RPMI8226 (cell line): ENCODE measurements at regions not wholly inside any gene's neighbourhood (a gene's known extent, or its start where the extent isn't known, plus 50 kb on each side); places are given as distances from the start of the nearest gene placed in this dataset.

Experiments
- DNase-seq: peaks from one replicate; pipeline ENCODE4 v3.0.0-alpha.2; 2015

DNA sequence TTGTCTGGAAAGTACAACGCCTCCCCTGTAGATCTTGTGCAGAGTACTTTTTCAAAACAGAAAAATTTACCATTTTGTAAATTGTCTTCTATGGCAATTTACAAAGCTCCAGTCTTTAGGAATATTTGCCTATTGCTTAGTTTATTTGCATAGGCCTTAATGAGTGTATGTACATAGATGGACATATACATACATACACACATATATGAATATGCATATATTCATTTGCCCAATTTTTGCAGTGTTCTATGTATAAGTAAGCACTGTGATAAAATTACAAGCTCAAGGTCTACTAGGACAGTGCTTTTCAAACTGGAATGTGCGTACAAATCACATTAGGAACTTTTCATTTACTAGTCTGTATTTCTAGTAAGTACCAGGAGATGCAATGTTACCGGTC is 301.3 kb upstream of the SMARCA2 start:
- no peak for DNase-seq

DNA sequence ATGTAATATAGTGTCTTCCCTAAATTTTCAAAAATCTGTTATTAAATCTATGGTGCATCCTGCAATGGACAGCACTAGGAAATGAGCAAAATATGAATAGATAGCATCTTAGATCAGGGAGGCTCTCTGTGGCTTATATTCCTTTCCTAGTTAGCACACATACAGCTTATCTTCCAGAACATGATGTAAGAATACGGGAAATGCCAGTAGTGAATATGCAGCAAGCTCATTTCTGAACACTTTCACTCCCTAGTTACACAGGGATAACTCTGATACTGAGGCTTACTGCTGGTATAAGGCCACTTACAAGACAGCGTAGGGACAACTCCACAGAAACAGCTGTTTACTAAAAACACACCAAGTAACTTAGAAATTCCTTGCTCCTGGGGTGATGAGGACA is 297.3 kb upstream of the SMARCA2 start:
- no peak for DNase-seq

DNA sequence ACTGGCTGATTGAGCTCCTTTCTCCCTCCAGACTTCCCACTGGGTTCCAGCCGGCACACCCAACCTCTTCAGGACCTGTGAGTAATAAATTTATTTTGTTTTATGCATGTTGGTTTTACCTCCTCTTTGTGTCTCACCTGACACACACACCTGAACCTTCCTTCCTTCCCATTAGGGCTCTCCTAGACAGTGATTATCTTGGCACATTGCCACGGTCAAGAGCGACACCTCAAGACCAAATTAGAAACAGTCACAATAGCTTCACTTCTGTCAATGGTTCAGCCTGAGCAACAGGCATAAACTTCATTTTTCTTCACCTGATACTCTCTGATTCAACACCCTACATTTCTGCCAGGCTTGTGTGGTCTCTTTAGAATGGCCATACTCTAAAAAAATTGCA is 296.3 kb upstream of the SMARCA2 start:
- DNase-seq: no peak

DNA sequence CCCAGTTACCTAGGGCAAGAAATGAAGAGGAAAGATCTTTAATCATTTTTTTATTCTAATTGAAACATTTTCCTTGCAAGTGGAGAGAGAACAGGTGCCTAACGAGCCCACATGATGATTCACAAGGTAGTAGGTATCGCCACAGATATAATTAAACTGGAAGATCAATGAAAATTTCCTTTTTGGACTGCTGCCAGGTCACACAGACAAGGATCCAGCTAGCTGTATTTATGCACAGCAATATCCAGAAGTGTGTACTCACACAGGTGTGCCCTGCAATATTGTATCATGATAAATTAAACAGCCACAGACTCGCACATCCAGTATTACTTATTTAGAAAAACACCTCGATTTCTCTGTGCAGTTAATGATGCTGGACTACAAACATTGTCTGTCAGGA is 294.0 kb upstream of the SMARCA2 start:
- no peak for DNase-seq

DNA sequence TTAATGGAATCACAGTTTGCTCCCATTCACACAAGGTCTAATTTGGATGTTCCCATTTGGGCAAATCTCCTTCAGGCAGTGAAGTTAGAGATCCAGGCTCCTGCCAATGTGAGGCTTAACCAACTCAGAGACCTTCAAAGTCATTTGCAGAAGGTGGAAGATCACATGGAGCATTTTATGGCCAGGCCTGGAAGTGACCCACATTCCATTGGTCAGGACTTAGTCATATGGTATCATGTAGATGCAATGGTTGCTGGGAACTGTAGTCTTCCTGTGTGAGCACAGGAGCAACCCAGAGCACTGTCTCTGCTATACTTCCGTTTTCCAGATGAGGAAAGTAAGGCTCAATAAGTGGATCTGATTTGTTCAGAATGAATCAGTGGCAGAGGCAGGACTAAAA is 292.7 kb upstream of the SMARCA2 start:
- DNase-seq: no peak

DNA sequence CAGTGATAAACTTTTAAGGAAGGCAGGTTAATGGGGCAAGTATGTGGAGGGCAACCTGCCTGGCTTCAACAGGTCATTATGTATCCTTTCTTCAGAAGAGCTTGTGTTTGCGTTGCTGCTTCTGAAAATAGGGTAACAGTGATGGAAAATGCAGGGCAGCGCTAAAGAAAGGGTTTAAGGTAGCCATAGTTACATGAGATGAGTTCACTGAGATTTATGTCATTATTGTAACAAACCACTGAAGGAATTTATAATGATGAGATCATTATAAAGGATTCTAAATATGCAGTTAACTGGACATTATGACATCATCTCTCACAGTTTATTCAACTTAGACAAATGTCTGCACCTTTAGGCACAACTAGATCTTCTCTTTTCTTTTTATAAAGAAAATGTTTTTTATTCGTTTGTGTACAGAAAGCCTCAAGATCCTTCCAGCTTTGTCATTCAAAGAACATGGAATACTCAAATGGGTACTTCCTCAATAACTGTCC is 291.6 kb upstream of the SMARCA2 start:
- DNase-seq: no peak

DNA sequence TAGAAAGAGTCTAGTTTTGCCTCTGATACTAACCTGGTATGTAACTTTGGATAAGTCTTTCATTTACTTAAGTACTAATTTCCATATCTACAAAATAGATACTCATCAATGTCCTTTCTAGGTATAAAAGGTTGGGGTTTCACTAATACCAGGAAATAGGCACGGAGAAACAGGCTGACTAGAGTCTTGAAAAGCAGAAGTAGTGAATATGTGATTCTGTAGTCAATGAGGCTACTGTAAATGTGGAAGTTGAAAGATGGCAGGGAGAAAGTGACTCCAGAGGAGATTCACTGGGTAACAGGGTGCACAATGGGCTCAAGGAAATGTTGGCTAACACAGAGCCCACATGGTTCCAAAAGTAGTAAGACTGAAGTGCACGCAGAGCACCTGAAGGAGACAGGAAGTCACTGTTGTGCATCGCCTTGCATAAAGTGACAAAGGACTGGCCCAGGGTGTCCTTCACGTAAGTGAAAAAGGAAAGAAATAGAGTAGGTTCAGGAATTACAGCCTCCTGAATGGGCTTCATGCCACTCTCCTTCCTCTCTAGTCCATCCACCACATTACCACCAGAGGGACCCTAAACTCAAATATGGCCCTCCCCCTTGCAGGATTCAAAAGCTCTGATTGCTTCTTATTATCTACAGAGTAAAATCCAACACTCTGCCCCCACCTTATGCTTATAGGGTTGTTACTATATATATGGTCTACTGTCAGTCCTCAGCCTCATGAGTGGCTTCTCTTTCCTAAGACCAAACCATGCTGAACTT is 288.0 kb upstream of the SMARCA2 start:
- DNase-seq: no peak

DNA sequence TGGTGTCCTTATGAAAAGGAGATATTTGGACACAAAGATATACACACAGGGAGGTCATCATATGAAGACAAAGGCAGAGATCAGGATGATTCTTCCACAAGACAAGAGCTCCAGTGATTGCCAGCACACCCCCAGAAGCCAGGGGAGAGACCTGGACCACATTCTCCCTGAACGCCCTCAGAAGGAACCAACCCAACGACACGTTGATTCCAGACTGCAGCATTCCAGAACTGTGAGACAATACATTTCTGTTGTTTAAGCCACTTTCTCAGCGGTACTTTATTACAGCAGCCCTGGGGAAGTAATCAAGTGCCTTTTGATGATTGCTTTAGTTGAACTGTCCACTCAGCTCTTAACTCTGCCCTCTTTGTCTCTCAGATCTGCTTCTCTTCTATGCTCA is 285.5 kb upstream of the SMARCA2 start:
- DNase-seq: no peak

DNA sequence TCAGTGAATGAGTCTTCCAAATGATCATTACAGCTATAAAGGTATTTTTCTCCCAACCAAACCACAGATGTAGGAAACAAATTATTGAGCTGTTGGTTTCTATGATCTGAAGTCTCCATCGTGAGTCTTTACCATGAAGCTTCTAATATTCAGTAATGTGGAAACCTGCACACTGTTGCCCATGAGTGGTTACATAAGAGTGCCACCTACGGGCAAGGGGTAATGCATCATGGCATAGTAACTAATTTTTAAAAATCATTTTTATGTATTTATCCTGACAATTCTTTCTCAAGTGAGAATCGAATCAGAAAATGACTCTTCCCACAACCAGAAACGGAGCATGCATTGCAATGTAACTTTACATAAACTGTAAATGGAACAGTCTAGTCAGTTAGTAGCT is 282.5 kb upstream of the SMARCA2 start:
- DNase-seq: peak; percentile 46

DNA sequence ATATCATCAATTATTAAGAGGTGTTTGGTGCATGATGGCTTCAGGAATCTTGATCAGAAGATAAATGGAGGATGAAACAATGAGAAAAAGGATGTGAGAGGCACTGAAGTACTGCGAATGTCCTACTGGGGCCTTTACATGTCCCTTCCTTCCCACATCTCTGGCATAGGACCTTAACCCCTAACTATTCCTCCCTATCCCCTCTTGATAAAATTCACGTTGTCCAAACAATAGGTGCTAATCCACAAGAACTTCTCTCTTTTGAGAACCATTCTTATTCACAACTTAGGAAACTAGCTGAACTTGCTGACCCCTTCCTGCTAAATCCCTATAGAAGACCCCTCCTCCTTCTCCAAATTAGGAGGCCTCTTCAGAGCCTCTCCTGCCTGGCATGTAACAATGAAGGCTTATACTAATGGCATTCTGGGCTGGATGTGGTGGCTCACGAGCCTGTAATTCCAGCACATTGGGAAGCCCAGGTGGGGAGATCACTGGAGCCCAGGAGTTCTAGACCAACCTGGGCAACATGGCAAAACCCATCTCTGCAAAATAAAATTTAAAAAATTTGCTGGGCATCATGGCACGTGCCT is 276.5 kb upstream of the SMARCA2 start:
- no peak for DNase-seq

DNA sequence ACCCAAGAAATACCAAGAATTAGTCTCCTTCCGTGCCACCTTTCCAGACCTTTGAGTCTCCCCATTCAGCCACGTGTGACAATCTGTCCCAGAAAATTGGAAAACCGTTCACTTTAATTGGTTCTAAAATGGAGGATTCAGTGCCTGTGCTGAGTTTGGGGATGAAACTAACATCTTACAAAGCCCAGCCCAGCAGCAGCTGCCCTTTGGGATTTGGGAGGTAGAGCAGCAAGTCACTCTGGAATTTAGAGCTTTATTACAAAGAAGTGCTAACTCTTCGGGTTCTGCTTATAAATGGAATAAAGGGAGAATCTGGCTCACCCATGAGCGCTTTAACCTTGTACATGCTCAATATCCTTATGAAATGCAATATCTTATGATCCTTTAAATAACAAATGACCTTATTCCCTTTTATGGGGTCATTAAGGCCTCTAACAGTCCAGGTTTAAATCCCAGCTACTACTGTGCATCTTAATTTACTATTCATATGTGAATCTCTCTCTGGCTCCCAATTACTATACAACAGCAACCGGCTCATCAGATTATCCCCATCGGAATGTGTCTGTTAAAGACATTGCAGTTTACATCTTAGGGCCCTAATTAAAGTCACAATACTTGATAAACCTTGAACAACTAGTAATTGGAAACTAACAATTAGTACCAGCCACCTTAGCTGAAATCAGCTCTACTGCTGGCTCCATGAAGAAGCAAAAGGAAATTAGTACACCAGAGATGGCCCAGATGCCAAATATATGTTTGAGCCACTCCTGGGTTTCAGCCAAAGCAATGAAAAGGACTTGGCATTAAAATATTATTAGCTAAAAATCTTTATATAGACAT is 271.8 kb upstream of the SMARCA2 start:
- no peak for DNase-seq

DNA sequence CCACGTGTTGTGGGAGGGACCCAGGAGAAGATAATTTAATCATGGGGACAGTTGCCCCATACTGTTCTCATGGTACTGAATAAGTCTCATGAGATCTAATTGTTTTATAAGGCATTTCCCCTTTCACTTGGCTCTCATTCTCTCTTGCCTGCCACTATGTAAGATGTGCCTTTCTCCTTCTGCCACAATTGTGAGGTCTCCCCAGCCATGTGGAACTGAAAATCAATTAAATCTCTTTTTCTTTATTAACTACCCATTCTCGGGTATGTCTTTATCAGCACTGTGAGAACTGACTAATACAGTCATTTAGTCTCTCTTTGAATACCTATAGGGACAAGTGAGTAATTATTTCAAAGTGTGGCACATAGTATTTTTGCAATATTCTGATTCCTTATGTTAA is 269.2 kb upstream of the SMARCA2 start:
- no peak for DNase-seq

DNA sequence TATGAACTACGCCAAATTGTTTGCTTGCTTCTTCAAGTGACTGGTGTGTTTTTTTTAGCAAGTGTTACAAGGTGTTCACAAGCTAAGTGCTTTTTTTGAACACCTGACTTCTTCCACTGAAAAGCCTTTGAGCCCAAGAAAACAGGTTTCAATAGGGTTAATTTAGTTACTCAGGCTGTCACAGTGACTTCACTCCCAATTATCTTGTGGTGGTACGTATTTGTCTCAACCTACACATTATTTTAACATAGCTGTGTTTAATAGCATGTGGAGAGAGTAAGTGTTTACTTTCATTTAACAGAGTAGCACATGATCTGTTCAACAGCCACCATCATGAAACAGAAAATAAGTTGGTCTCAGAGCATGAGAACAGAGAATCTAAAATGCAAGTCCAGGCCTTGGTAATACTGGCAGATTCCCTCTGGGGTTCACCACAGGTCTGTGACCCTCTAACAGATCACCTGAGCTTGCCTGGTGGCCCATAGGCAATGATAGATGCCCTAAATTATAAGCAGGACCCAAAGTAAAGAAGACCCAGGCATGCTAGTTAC is 267.7 kb upstream of the SMARCA2 start:
- DNase-seq: no peak

DNA sequence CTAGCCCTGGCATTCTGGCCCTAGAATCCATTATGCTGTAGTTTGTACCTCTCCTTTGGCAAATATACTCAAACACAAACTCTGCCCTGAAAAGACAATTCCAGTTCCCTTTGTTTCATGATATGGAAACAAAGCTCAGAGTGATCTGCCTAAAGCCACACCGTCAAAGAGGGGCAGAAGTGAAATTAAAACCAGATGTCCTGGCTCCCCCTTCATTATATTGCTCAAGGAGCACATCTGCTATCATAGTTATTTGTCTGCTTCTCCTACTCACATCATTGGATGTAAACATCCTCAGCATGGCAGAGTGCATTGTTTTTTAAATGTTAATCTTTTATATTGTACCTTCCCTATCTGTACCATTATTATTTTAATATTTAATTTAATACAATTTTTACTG is 266.7 kb upstream of the SMARCA2 start:
- no peak for DNase-seq

DNA sequence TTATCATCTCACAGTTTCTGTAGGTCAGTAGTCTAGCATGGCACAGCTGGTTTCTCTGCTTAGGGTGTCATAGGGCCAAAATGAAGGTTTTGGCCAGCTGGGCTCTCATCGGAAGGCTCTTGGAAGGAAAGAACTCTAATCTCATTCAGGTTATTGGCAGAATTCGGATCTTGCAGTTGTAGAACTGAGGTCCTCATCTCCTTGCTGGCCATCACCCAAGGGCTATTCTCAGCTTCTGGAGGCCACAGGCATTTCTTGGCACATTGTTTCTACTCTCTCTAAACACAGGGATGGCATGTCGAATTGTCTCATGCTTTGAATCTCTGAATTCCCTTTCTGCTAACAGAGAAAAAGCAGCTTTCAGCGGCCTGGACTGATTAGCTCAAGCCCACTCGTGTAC is 258.0 kb upstream of the SMARCA2 start:
- DNase-seq: no peak

DNA sequence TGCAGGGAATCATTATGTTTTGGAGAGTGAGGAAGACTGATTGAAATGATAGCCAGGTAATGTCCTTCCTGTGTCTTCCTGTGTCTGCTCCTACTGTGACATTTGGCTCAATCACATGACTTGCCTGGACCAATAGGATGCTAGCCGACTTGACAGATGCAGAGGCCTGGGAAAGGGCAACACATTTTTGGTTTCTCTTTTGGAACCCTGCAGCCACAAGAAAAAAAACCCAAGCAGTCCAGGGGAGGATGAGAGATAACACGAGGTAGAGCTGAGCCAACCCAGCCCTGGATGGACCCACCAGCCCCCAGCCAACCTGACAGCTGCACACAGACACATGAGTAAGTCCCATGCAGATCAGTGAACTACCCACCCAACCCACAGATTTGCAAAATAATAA is 256.1 kb upstream of the SMARCA2 start:
- peak; percentile 77 for DNase-seq

DNA sequence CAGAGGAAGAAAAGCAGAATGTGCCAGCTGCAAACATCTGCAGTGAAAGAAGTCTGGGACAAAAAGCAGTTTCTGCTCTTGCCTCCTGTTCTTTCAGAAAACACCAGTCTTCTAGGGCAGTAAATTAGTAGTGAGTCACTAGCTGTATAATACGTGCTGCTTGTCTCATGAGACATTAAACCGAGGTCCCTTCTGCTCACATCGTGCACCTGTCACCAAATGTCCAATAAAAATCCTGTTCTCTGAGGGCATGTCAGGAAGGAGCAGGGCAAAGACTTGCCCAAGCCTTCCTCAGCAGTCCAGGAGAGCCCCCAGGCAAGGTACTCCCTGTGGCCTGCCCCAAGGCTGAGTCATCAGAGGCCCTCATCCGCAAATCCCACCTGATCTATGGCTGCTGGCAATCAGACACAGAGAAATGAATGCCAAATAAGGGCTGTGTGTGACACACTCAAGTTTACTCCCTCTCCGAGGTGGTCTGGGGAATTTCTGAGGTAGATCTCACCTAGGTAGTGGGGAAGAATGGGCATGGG is 255.3 kb upstream of the SMARCA2 start:
- no peak for DNase-seq

DNA sequence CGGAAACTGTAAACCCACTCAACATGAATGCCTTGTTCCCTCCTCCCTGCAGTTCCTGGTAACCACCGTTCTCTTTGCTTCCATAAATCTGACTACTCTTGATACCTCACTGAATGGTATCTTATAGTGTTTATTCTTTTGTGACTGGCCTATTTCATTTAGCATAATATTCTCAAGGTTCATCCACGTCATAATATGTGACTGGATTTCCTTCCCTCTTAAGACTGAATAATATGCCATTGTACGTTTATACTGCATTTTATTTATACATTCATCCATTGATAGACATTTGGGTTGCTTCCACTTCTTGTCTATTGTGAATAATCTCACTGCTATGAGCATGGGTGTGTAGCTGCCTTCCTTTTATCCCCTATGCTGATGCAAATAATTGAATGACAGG is 253.3 kb upstream of the SMARCA2 start:
- DNase-seq: no peak

DNA sequence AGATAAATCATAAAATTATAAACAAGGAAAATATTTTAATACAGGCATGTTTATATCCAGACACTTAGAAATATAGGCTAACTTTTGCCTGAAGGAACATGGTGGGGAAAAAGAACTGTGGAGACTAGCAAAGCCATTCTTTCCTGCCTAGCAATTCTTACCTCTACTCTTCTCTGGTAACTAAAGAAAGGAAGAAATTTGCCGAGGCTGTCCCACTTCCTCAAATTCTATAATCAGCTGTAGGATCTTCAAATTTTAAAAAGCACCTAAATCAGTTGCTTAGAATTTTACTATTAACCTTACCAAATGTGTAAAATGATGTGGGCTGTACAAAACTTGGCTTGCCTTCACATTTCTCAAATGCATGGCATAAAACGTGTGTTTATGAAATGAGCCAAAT is 249.1 kb upstream of the SMARCA2 start:
- DNase-seq: no peak

DNA sequence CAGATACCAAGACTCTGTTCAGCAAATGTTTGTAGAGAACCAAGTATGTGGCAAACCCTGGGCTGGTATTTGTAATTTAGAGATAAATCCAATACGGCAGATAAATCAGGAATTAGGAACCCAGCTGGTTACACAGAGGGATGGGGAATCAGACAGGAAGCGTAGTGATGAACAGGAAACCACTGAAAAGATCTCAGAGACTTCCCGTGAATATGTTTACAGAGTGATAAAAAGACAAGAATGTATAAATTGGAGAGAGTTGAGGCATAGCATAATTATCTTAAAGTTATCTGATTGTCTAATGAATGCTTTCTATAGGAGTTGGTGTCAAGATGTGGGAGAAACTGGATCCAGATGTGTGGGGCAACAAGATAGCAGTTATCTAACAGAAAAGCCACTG is 246.6 kb upstream of the SMARCA2 start:
- no peak for DNase-seq

DNA sequence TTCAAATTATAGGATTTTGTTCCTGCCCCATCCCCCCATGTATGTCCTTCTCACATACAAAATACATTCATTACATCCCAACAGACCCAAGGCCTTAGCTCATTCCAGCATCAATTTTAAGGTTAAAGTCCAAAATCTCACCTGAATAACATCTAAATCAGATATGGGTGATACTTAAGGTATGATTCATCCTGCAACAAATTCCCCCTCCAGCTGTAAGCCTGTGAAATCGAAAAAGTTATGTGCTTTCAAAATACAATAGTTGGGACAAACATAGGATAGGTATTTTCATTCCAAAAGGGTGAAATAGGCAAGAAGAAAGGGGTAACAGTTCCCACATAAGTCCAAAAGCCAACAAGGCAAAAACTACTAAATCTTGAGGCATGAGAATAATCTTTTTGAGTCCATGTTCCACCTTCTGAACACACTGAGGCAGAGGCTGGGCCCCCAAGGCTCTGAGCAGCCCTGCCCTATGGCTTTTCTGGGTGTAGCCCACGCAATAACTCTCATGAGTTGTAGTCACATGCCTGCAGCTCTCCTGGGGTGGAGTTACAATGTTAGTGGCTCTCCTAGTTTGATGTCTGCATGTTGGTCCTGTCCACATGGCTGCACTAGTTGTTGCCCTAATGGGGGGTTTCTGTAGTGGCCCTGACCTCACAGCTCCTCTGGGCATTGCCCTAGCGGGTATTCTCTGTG is 243.9 kb upstream of the SMARCA2 start:
- no peak for DNase-seq

DNA sequence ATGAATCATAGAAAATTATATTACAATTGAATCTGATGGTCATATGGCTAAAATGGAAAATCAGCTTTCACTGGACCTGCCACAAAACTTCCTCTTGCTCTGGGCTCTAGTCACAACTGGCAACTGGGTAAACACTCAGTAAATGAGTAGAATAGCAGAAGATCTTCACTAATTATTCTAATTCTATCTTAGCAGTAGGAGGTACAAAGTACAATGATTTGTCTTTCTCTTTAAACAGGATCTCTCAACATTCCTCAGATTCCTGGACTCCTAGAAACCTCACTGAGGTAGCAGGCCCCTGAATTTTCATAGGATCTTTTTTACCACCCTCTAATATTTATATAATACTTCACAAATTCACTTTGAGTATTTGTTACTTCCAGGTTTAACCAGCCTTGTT is 239.9 kb upstream of the SMARCA2 start:
- DNase-seq: no peak

DNA sequence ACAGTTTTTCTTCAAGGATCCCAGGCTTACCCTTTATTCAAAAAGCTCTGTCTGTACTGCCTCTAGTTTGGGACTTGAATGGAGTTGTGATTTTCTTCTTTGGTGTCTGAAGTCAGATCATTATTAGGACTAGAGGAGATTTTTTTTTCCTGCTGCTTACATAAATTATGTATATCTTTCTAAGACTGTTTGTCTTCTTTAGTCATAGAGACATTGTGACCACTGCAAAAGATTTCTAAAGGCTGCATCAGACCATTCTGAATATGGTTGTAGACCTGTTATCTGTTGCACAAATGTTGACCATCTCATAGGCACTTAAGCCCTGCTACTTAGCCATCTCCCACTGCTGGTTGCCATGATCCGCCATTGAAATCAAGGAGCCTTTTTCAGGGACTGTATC is 238.5 kb upstream of the SMARCA2 start:
- no peak for DNase-seq
